ENCODE measurements at regions not wholly inside any gene's neighbourhood (a gene's known extent, or its start where the extent isn't known, plus 50 kb on each side); places are given as distances from the start of the nearest gene placed in this dataset.

DNA sequence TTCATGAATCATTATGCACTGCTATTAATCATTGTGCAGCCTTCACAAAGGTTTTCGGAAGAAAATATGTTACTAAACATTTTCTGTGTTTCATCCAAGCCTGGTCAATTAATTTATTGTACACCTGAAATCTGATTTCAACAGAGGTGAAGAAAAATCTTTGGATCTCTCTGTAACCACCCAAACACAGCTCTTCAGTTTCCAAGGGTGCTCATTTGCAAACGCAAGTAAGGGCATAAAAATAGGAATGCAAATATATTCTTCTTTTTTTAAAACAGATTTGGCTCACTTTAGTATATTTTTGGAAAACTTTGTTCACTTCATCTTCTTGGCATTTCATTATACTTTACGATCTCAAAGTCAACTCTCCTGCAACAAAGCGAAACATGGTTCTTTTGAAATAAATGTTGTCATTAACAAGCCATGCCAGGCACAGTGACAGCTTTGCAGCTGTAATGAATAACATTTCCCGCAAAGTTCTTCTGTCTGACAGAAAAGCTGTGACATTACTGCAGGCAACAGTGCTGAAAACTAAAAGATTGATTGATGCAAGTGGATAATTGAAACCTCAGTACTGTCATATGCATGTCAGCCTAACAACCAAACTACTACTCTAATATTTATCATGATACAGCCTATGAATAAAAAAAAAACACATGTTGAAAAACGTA lies 348.3 kb downstream of the FRK start:
- H2AFZ ChIP-seq (ENCODE audit: control insufficient read depth, low read depth, low read length) = no peak overlapping the region
- no peak for TF ChIP-seq DPF2 (IDR thresholded peaks at IDR 0.05)
- TF ChIP-seq ZNF217 (IDR thresholded peaks at IDR 0.05) = no peak
- TF ChIP-seq KAT2A (conservative IDR thresholded peaks at IDR 0.05; ENCODE audit: control insufficient read depth, low read depth, low read length) = no peak
- TF ChIP-seq CBFB (IDR thresholded peaks at IDR 0.05; ENCODE audit: low read depth) = no peak
- TF ChIP-seq, protein P1, sequence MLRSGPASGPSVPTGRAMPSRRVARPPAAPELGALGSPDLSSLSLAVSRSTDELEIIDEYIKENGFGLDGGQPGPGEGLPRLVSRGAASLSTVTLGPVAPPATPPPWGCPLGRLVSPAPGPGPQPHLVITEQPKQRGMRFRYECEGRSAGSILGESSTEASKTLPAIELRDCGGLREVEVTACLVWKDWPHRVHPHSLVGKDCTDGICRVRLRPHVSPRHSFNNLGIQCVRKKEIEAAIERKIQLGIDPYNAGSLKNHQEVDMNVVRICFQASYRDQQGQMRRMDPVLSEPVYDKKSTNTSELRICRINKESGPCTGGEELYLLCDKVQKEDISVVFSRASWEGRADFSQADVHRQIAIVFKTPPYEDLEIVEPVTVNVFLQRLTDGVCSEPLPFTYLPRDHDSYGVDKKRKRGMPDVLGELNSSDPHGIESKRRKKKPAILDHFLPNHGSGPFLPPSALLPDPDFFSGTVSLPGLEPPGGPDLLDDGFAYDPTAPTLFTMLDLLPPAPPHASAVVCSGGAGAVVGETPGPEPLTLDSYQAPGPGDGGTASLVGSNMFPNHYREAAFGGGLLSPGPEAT (IDR thresholded peaks at IDR 0.05; ENCODE audit: low read depth) = no peak
- TF ChIP-seq ZZZ3 (IDR thresholded peaks at IDR 0.05; ENCODE audit: control insufficient read depth, insufficient read length, low read depth) = no peak
- TF ChIP-seq, protein P2, sequence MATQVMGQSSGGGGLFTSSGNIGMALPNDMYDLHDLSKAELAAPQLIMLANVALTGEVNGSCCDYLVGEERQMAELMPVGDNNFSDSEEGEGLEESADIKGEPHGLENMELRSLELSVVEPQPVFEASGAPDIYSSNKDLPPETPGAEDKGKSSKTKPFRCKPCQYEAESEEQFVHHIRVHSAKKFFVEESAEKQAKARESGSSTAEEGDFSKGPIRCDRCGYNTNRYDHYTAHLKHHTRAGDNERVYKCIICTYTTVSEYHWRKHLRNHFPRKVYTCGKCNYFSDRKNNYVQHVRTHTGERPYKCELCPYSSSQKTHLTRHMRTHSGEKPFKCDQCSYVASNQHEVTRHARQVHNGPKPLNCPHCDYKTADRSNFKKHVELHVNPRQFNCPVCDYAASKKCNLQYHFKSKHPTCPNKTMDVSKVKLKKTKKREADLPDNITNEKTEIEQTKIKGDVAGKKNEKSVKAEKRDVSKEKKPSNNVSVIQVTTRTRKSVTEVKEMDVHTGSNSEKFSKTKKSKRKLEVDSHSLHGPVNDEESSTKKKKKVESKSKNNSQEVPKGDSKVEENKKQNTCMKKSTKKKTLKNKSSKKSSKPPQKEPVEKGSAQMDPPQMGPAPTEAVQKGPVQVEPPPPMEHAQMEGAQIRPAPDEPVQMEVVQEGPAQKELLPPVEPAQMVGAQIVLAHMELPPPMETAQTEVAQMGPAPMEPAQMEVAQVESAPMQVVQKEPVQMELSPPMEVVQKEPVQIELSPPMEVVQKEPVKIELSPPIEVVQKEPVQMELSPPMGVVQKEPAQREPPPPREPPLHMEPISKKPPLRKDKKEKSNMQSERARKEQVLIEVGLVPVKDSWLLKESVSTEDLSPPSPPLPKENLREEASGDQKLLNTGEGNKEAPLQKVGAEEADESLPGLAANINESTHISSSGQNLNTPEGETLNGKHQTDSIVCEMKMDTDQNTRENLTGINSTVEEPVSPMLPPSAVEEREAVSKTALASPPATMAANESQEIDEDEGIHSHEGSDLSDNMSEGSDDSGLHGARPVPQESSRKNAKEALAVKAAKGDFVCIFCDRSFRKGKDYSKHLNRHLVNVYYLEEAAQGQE (IDR thresholded peaks at IDR 0.05; ENCODE audit: low read depth, low read length) = no peak
- no peak for TF ChIP-seq KLF5 (IDR thresholded peaks at IDR 0.05; ENCODE audit: partially characterized antibody)
- no peak for TF ChIP-seq CHD4 (IDR thresholded peaks at IDR 0.05)
- no peak for TF ChIP-seq SMARCA5 (IDR thresholded peaks at IDR 0.05)
- TF ChIP-seq, protein P3, sequence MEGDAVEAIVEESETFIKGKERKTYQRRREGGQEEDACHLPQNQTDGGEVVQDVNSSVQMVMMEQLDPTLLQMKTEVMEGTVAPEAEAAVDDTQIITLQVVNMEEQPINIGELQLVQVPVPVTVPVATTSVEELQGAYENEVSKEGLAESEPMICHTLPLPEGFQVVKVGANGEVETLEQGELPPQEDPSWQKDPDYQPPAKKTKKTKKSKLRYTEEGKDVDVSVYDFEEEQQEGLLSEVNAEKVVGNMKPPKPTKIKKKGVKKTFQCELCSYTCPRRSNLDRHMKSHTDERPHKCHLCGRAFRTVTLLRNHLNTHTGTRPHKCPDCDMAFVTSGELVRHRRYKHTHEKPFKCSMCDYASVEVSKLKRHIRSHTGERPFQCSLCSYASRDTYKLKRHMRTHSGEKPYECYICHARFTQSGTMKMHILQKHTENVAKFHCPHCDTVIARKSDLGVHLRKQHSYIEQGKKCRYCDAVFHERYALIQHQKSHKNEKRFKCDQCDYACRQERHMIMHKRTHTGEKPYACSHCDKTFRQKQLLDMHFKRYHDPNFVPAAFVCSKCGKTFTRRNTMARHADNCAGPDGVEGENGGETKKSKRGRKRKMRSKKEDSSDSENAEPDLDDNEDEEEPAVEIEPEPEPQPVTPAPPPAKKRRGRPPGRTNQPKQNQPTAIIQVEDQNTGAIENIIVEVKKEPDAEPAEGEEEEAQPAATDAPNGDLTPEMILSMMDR (IDR thresholded peaks at IDR 0.05 in 2 of 3, conservative IDR thresholded peaks at IDR 0.05 in 1 of 3; ENCODE audit: control insufficient read depth in 2 of 3, extremely low read depth in 1 of 3, insufficient read depth in 1 of 3, low read depth in 3 of 3, low read length in 3 of 3) = no peak
- TF ChIP-seq SUPT20H (IDR thresholded peaks at IDR 0.05; ENCODE audit: borderline replicate concordance, control insufficient read depth, low read depth, low read length) = no peak
- no peak for TF ChIP-seq MTA2 (IDR thresholded peaks at IDR 0.05; ENCODE audit: low read depth)
- POLR2A ChIA-PET = no interaction called here
- BruUV-seq (replicated peaks) = no TSS peak
- FAIRE-seq = no peak
- RAD21 ChIA-PET (ENCODE audit: unreplicated experiment) = interaction anchor here (0.9 kb wide), 1 partner anchor 21 kb away, joined by 3 read pairs; no protein-coding TSS in a partner anchor
- no peak for ATAC-seq
- H3K9ac ChIP-seq (ENCODE audit: control insufficient read depth, insufficient read depth, low read length) = no peak overlapping the region
- intact Hi-C loops (cut with micrococcal nuclease; ENCODE audit: unreplicated experiment) = no loop called here
- in situ Hi-C loops (cut with MboI) = no loop called here
- no peak overlapping the region for H3K27ac ChIP-seq (ENCODE audit: control insufficient read depth, insufficient read depth)
- H3K79me2 ChIP-seq (ENCODE audit: control insufficient read depth, insufficient read depth, low read length) = no peaks in the 10 kb centered on the region
- WGBS (ENCODE audit: insufficient coverage, insufficient replicate concordance, low lambda C conversion rate, missing lambda C conversion rate) = 43% methylated on average over 6 of the region's 6 CpGs
- no peak for DNase-seq (ENCODE audit: low read depth, low spot score)
- no peaks in the 10 kb centered on the region for H3K27me3 ChIP-seq (replicated peaks in 1 of 2; ENCODE audit: control insufficient read depth in 2 of 2, insufficient read depth in 2 of 2, low read length in 1 of 2)
- no peaks in the 10 kb centered on the region for H3K36me3 ChIP-seq (ENCODE audit: control insufficient read depth in 2 of 2, insufficient read depth in 2 of 2, low read length in 1 of 2)
- CTCF ChIA-PET = interaction anchor here (0.9 kb wide), 1 partner anchor 51 kb away, joined by 3 read pairs; no protein-coding TSS in a partner anchor
- no peaks in the 10 kb centered on the region for H4K20me1 ChIP-seq (ENCODE audit: control insufficient read depth, insufficient read depth)
- H3K4me2 ChIP-seq (ENCODE audit: control insufficient read depth, insufficient read depth) = no peak overlapping the region
- no peak overlapping the region for H3K4me3 ChIP-seq
- SMC1A ChIA-PET (ENCODE audit: uncharacterized antibody, unreplicated experiment) = interaction anchor here (0.6 to 1.0 kb wide), 2 partner anchors 10 to 299 kb away, joined by 3 read pairs; no protein-coding TSS in a partner anchor
- H3K9me3 ChIP-seq (replicated peaks; ENCODE audit: control insufficient read depth, insufficient read depth, low read length) = no peaks in the 10 kb centered on the region; the same call in 2 of the 3 replicates
- H3K4me1 ChIP-seq (ENCODE audit: control insufficient read depth, insufficient read depth, low read length) = no peaks in the 10 kb centered on the region
